H1 (cell line): ENCODE measurements at regions not wholly inside any gene's neighbourhood (a gene's known extent, or its start where the extent isn't known, plus 50 kb on each side); places are given as distances from the start of the nearest gene placed in this dataset.

Experiments
- CTCF ChIA-PET: fragments of 300-600 bp; sonication (Branson Sonifier 250); formaldehyde crosslinking; loops from one replicate; lab custom pipeline; 2021; ENCODE audit not compliant: partially characterized antibody; lab: Charles Lee
- POLR2A ChIA-PET: fragments of 300-600 bp; sonication (Branson Sonifier 250); formaldehyde crosslinking; loops from one replicate; lab custom pipeline; 2021; ENCODE audit warnings: inconsistent platforms; ENCODE audit not compliant: partially characterized antibody; lab: Charles Lee
- DNase-seq, 2 experiments: peaks; one replicate each; pipeline versions ENCODE4 v3.0.0 to v3.0.0-alpha.2; 2010 to 2022; ENCODE audit warnings: low spot score in 2 of 2, low read depth in 1 of 2, mixed read lengths in 1 of 2
- FAIRE-seq: peaks from 2 replicates; lab custom pipeline; 2011; peaks lifted over from hg19 to GRCh38; lab: Jason Lieb, UNC
- H2AFZ ChIP-seq: 2 replicates; pipeline ENCODE4 v1.8.1; 2012; ENCODE audit warnings: low read length, inconsistent platforms
- H2AK5ac ChIP-seq: 2 replicates; pipeline ENCODE4 v1.6.1; 2013; ENCODE audit warnings: low read depth, low read length
- H2BK120ac ChIP-seq: replicated peaks from 2 replicates; pipeline ENCODE3; 2013; ENCODE audit warnings: low read depth, low read length, inconsistent platforms
- H2BK12ac ChIP-seq: 2 replicates; pipeline ENCODE4 v1.6.1; 2013; ENCODE audit warnings: low read depth, low read length
- H2BK15ac ChIP-seq: 2 replicates; pipeline ENCODE4 v1.6.1; 2013; ENCODE audit warnings: low read length
- H2BK20ac ChIP-seq: 2 replicates; pipeline ENCODE4 v1.6.1; 2013; ENCODE audit warnings: low read length
- H2BK5ac ChIP-seq: 2 replicates; pipeline ENCODE4 v1.6.1; 2013; ENCODE audit warnings: low read depth, low read length
- H3K14ac ChIP-seq: 2 replicates; pipeline ENCODE4 v1.6.1; 2013; ENCODE audit warnings: inconsistent platforms; ENCODE audit not compliant: insufficient read length
- H3K18ac ChIP-seq: 2 replicates; pipeline ENCODE4 v1.6.1; 2013; ENCODE audit warnings: low read length; ENCODE audit errors: extremely low read depth
- H3K23ac ChIP-seq: 2 replicates; pipeline ENCODE4 v1.6.1; 2013; ENCODE audit warnings: inconsistent platforms; ENCODE audit not compliant: insufficient read length
- H3K23me2 ChIP-seq: 2 replicates; pipeline ENCODE4 v1.6.1; 2013; ENCODE audit warnings: low read depth, low read length
- H3K27ac ChIP-seq: 2 replicates; pipeline ENCODE4 v1.6.1; 2011; ENCODE audit warnings: low read depth, low read length, inconsistent platforms
- H3K27me3 ChIP-seq, 4 experiments: replicated peaks in 1 of 4; 1 replicate in 1 of 4; 2 replicates in 3 of 4; pipeline versions ENCODE4 v1.6.1 to v1.8.1; 2011 to 2013; ENCODE audit warnings: low read length in 3 of 4, mild to moderate bottlenecking in 3 of 4, inconsistent platforms in 2 of 4, mixed read lengths in 2 of 4, moderate library complexity in 1 of 4; ENCODE audit not compliant: control insufficient read depth in 3 of 4, insufficient read depth in 3 of 4; ENCODE audit errors: extremely low read depth in 1 of 4
- H3K36me3 ChIP-seq, 4 experiments: 2 replicates each; pipeline versions ENCODE4 v1.6.1 to v1.8.1; 2011 to 2013; ENCODE audit warnings: mild to moderate bottlenecking in 4 of 4, low read length in 3 of 4, moderate library complexity in 2 of 4, control low read depth in 1 of 4, inconsistent platforms in 1 of 4; ENCODE audit not compliant: insufficient read depth in 4 of 4, control insufficient read depth in 2 of 4
- H3K4ac ChIP-seq: replicated peaks from 2 replicates; pipeline ENCODE3; 2013; ENCODE audit warnings: low read length, low read depth, mixed read lengths, inconsistent platforms; ENCODE audit not compliant: insufficient read length
- H3K4me1 ChIP-seq, 4 experiments: replicated peaks in 1 of 4; 1 replicate in 1 of 4; 2 replicates in 3 of 4; pipeline versions ENCODE4 v1.6.1 to v1.8.1; 2011 to 2013; ENCODE audit warnings: low read length in 3 of 4, inconsistent platforms in 2 of 4, mixed read lengths in 1 of 4; ENCODE audit not compliant: insufficient read depth in 4 of 4, control insufficient read depth in 3 of 4
- H3K4me2 ChIP-seq, 2 experiments: 2 replicates each; pipeline versions ENCODE4 v1.6.1 to v1.8.1; 2011 to 2013; ENCODE audit warnings: low read depth in 2 of 2, low read length in 2 of 2, control low read depth in 1 of 2, inconsistent platforms in 1 of 2, mild to moderate bottlenecking in 1 of 2; ENCODE audit not compliant: insufficient read depth in 1 of 2
- H3K4me3 ChIP-seq, 4 experiments: fragments of 200-600, 300-600 bp in 1 of 4; sonication (generic), shearing (Covaris generic), sonication (Bioruptor Twin) in 1 of 4; 2 replicates each; pipeline versions ENCODE4 v1.5.1 to v1.8.1; 2011 to 2016; ENCODE audit warnings: low read length in 4 of 4, low read depth in 3 of 4, control low read depth in 2 of 4, inconsistent platforms in 2 of 4, mild to moderate bottlenecking in 2 of 4, mixed read lengths in 1 of 4, moderate library complexity in 1 of 4; ENCODE audit not compliant: insufficient read depth in 2 of 4; ENCODE audit errors: extremely low read depth in 1 of 4
- H3K56ac ChIP-seq: replicated peaks from 2 replicates; pipeline ENCODE3; 2013; ENCODE audit warnings: low read depth, mild to moderate bottlenecking, mixed read lengths, low read length, inconsistent platforms; ENCODE audit not compliant: insufficient read length
- H3K79me1 ChIP-seq: 2 replicates; pipeline ENCODE4 v1.6.1; 2013; ENCODE audit warnings: low read depth, low read length, control low read depth
- H3K79me2 ChIP-seq, 2 experiments: 2 replicates each; pipeline versions ENCODE4 v1.6.1 to v1.8.1; 2012 to 2013; ENCODE audit warnings: low read length in 2 of 2, mild to moderate bottlenecking in 2 of 2, inconsistent platforms in 1 of 2; ENCODE audit not compliant: insufficient read depth in 2 of 2, control insufficient read depth in 1 of 2
- H3K9ac ChIP-seq, 4 experiments: replicated peaks in 1 of 4; 1 replicate in 1 of 4; 2 replicates in 3 of 4; pipeline versions ENCODE4 v1.6.1 to v1.8.1; 2011 to 2013; ENCODE audit warnings: low read depth in 3 of 4, low read length in 3 of 4, control low read depth in 2 of 4, mild to moderate bottlenecking in 2 of 4, moderate library complexity in 2 of 4, inconsistent platforms in 1 of 4; ENCODE audit errors: extremely low read depth in 1 of 4
- H3K9me3 ChIP-seq, 2 experiments: 2 replicates each; pipeline versions ENCODE4 v1.6.1 to v1.8.1; 2012 to 2013; ENCODE audit warnings: mild to moderate bottlenecking in 2 of 2, moderate library complexity in 2 of 2, control low read depth in 1 of 2, inconsistent platforms in 1 of 2, low read depth in 1 of 2, low read length in 1 of 2, mixed read lengths in 1 of 2; ENCODE audit not compliant: insufficient read depth in 2 of 2
- H4K20me1 ChIP-seq, 2 experiments: replicated peaks in 1 of 2; 2 replicates each; pipeline versions ENCODE3 to v1.8.1; 2011 to 2013; ENCODE audit warnings: inconsistent platforms in 2 of 2, low read length in 2 of 2, mild to moderate bottlenecking in 1 of 2; ENCODE audit not compliant: insufficient read depth in 2 of 2, control insufficient read depth in 1 of 2
- H4K5ac ChIP-seq: 2 replicates; pipeline ENCODE4 v1.6.1; 2013; ENCODE audit warnings: low read length, low read depth, mixed read lengths, inconsistent platforms; ENCODE audit not compliant: insufficient read length
- H4K8ac ChIP-seq: 2 replicates; pipeline ENCODE4 v1.8.0; 2013; ENCODE audit warnings: mild to moderate bottlenecking, moderate library complexity, low read length, inconsistent platforms; ENCODE audit not compliant: insufficient read depth; ENCODE audit errors: extremely low read depth
- H4K91ac ChIP-seq: replicated peaks from 2 replicates; pipeline ENCODE3; 2013; ENCODE audit warnings: low read length, mixed read lengths, inconsistent platforms; ENCODE audit not compliant: insufficient read length
- EP300 ChIP-seq, 2 experiments: IDR thresholded peaks; 1 replicate in 1 of 2; 2 replicates in 1 of 2; pipeline ENCODE4 v1.6.1; 2011 to 2012; ENCODE audit warnings: low read depth in 2 of 2, low read length in 2 of 2, mild to moderate bottlenecking in 2 of 2, borderline replicate concordance in 1 of 2, inconsistent platforms in 1 of 2, moderate library complexity in 1 of 2
- FOSL1 ChIP-seq: IDR thresholded peaks from 2 replicates; pipeline ENCODE4 v1.6.1; 2011; ENCODE audit warnings: mild to moderate bottlenecking, low read depth, low read length, moderate library complexity; ENCODE audit not compliant: insufficient read depth
- HDAC2 ChIP-seq, 2 experiments: fragments of 300-600 bp in 1 of 2; sonication (generic) in 1 of 2; IDR thresholded peaks; 2 replicates each; pipeline ENCODE4 v1.6.1; 2011 to 2012; ENCODE audit warnings: low read depth in 2 of 2, low read length in 2 of 2, mild to moderate bottlenecking in 2 of 2, moderate library complexity in 2 of 2, borderline replicate concordance in 1 of 2, inconsistent platforms in 1 of 2
- KDM4A ChIP-seq: IDR thresholded peaks from one replicate; pipeline ENCODE4 v1.7.1; 2012; ENCODE audit warnings: low read depth, mild to moderate bottlenecking, moderate library complexity, low read length, inconsistent platforms; ENCODE audit not compliant: severe bottlenecking
- POLR2A ChIP-seq, 2 experiments: IDR thresholded peaks; 1 replicate in 1 of 2; 2 replicates in 1 of 2; pipeline ENCODE4 v1.6.1; 2011; ENCODE audit warnings: low read depth in 2 of 2, low read length in 2 of 2, mild to moderate bottlenecking in 2 of 2; ENCODE audit errors: control extremely low read depth in 1 of 2
- RBBP5 ChIP-seq: IDR thresholded peaks from 2 replicates; pipeline ENCODE4 v1.7.1; 2012; ENCODE audit warnings: low read depth, mild to moderate bottlenecking, inconsistent platforms, low read length, moderate library complexity, borderline replicate concordance
- RNF2 ChIP-seq: fragments of 200-900, 300-1000 bp; sonication (generic); IDR thresholded peaks from 2 replicates; pipeline ENCODE4 v1.7.1; 2016; ENCODE audit warnings: borderline replicate concordance, low read depth, mild to moderate bottlenecking, antibody characterized with exemption, low read length; ENCODE audit not compliant: poor library complexity, severe bottlenecking; ENCODE audit errors: missing control alignments
- RXRA ChIP-seq: IDR thresholded peaks from 2 replicates; pipeline ENCODE4 v1.6.1; 2011; ENCODE audit warnings: low read depth, mild to moderate bottlenecking, low read length, moderate library complexity; ENCODE audit not compliant: insufficient read depth
- SP1 ChIP-seq: IDR thresholded peaks from 2 replicates; pipeline ENCODE4 v1.6.1; 2011; ENCODE audit warnings: low read depth, low read length
- SP4 ChIP-seq: IDR thresholded peaks from 2 replicates; pipeline ENCODE4 v1.6.1; 2012; ENCODE audit warnings: low read length, inconsistent platforms
- SRF ChIP-seq: IDR thresholded peaks from 2 replicates; pipeline ENCODE4 v1.6.1; 2011; ENCODE audit warnings: mild to moderate bottlenecking, low read depth, low read length, moderate library complexity
- TAF1 ChIP-seq: IDR thresholded peaks from 2 replicates; pipeline ENCODE4 v1.6.1; 2011; ENCODE audit warnings: mild to moderate bottlenecking, low read depth, low read length
- WGBS, 2 experiments: shearing (Covaris generic) in 1 of 2; methylation state at CpG; one replicate each; pipeline versions ENCODE4 v1.1.6 to v1.1.7; 2013 to 2015; ENCODE audit warnings: low lambda C conversion rate in 2 of 2, mixed read lengths in 2 of 2, inconsistent platforms in 1 of 2, low coverage in 1 of 2, missing lambda C conversion rate in 1 of 2; ENCODE audit not compliant: insufficient replicate concordance in 2 of 2, insufficient coverage in 1 of 2, insufficient read length in 1 of 2; ENCODE audit errors: extremely low coverage in 1 of 2, missing lambda C conversion rate in 1 of 2; 5-methylcytosine and 5-hydroxymethylcytosine counted together

DNA sequence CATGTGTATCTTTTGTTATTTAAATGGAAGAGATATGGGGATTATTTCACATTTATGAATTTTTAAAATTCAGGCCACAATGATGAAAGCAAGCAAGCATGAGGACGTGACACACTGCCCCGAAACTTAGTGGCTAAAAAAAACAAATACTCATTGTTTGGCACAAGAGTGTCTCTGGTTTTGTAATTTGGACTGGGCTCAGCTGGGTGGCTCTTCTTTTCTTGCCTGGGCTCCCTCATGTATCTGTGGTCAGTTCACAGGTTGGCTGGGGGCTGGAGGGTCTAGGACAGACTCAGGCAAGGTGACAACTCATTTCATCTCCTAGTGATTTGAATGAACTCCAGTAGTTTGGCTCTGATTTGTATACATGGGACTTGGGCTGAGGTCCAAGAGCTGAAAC lies 238.4 kb upstream of the PRKX start:
- Histone ChIP-seq H2AFZ (no peak overlapping the region), H4K91ac (no peak overlapping the region), H3K9ac (no peak overlapping the region), H3K27ac (no peak overlapping the region), H4K8ac (no peak overlapping the region), H3K4me2 (no peak overlapping the region), H3K9me3 (no peaks in the 10 kb centered on the region), H2BK15ac (no peak overlapping the region), H3K27me3 (no peaks in the 10 kb centered on the region), H3K23ac (no peak overlapping the region), H2BK12ac (no peak overlapping the region), H3K4ac (no peak overlapping the region), H3K14ac (no peak overlapping the region), H3K79me1 (no peaks in the 10 kb centered on the region), H3K79me2 (no peaks in the 10 kb centered on the region), H3K56ac (no peak overlapping the region), H2AK5ac (no peak overlapping the region), H2BK20ac (no peak overlapping the region), H4K20me1 (no peaks in the 10 kb centered on the region), H3K4me1 (no peaks in the 10 kb centered on the region), H2BK5ac (no peak overlapping the region), H3K4me3 (no peak overlapping the region), H2BK120ac (no peak overlapping the region), H3K36me3 (no peaks in the 10 kb centered on the region), H4K5ac (no peak overlapping the region), H3K23me2 (no peaks in the 10 kb centered on the region), H3K18ac (no peak overlapping the region)
- DNase-seq (no peak), FAIRE-seq (peak; percentile 66)
- WGBS, 2 experiments = 91% methylated on average over 2 of the region's 2 CpGs; no CpG with 5 or more reads in 1 of the 2 experiments
- ChIA-PET POLR2A (no interaction called here), CTCF (interaction anchor here (0.7 to 1.3 kb wide), 2 partner anchors 10 to 11 kb away, joined by 3 to 6 read pairs; no protein-coding TSS in a partner anchor)
- TF ChIP-seq HDAC2 (IDR thresholded peaks at IDR 0.05; ENCODE audit: borderline replicate concordance in 1 of 2, low read depth in 2 of 2, low read length in 2 of 2) (no peak), EP300 (IDR thresholded peaks at IDR 0.05; ENCODE audit: borderline replicate concordance in 1 of 2, low read depth in 2 of 2, low read length in 2 of 2) (no peak), RXRA (no peak), POLR2A (IDR thresholded peaks at IDR 0.05; ENCODE audit: control extremely low read depth in 1 of 2, low read depth in 2 of 2, low read length in 2 of 2) (no peak), KDM4A (no peak), SP4 (no peak), RBBP5 (no peak), RNF2 (no peak), SP1 (no peak), SRF (no peak), FOSL1 (no peak), TAF1 (no peak)
